Loucy (cell line): ENCODE measurements at regions not wholly inside any gene's neighbourhood (a gene's known extent, or its start where the extent isn't known, plus 50 kb on each side); places are given as distances from the start of the nearest gene placed in this dataset.

ENCODE experiments used
- H2AFZ ChIP-seq: fragments of 200-600 bp; sonication (generic); 2 replicates; pipeline ENCODE4 v1.6.0; 2016; ENCODE audit warnings: antibody characterized with exemption, mild to moderate bottlenecking, low read length, moderate library complexity
- H3F3A ChIP-seq: fragments of 200-600 bp; 2 replicates; pipeline ENCODE4 v1.6.0; 2016; ENCODE audit warnings: antibody characterized with exemption, low read depth, mild to moderate bottlenecking
- H3K27me3 ChIP-seq: fragments of 200-600 bp; sonication (generic); 2 replicates; pipeline ENCODE4 v1.6.1; 2014; ENCODE audit warnings: low read length, mild to moderate bottlenecking; ENCODE audit not compliant: insufficient read depth, poor library complexity, severe bottlenecking
- H3K36me3 ChIP-seq: fragments of 200-600 bp; sonication (generic); 2 replicates; pipeline ENCODE4 v1.6.1; 2016; ENCODE audit warnings: low read length; ENCODE audit not compliant: insufficient read depth
- H3K4me1 ChIP-seq: fragments of 200-600 bp; sonication (generic); 2 replicates; pipeline ENCODE4 v1.5.1; 2014; ENCODE audit warnings: low read length, mild to moderate bottlenecking; ENCODE audit not compliant: insufficient read depth, poor library complexity, severe bottlenecking
- H3K4me2 ChIP-seq: fragments of 200-600 bp; sonication (generic); 2 replicates; pipeline ENCODE4 v1.6.0; 2014; ENCODE audit warnings: antibody characterized with exemption, low read length, low read depth, mild to moderate bottlenecking; ENCODE audit not compliant: poor library complexity, severe bottlenecking
- H3K4me3 ChIP-seq: fragments of 200-600 bp; sonication (generic); 2 replicates; pipeline ENCODE4 v1.5.1; 2014; ENCODE audit warnings: low read length, mild to moderate bottlenecking, mixed read lengths; ENCODE audit not compliant: poor library complexity, severe bottlenecking
- H3K79me2 ChIP-seq: fragments of 200-600 bp; sonication (generic); 2 replicates; pipeline ENCODE4 v1.6.1; 2014; ENCODE audit warnings: low read length; ENCODE audit not compliant: insufficient read depth
- H3K9ac ChIP-seq: fragments of 200-600 bp; sonication (generic); 2 replicates; pipeline ENCODE4 v1.6.0; 2014; ENCODE audit warnings: mild to moderate bottlenecking, low read depth, low read length, moderate library complexity; ENCODE audit not compliant: poor library complexity, severe bottlenecking
- H3K9me2 ChIP-seq: fragments of 200-600 bp; sonication (generic); replicated peaks from 2 replicates; pipeline ENCODE4 v1.6.1; 2016; ENCODE audit warnings: low read depth, low read length, mixed read lengths
- H3K9me3 ChIP-seq: fragments of 200-600 bp; sonication (generic); 2 replicates; pipeline ENCODE4 v1.6.1; 2014; ENCODE audit warnings: mild to moderate bottlenecking, antibody characterized with exemption, low read length, low read depth; ENCODE audit not compliant: insufficient read depth
- H4K20me1 ChIP-seq: fragments of 200-600 bp; sonication (generic); 2 replicates; pipeline ENCODE4 v1.6.0; 2014; ENCODE audit warnings: antibody characterized with exemption, low read length, mild to moderate bottlenecking; ENCODE audit not compliant: insufficient read depth, poor library complexity, severe bottlenecking
- CTCF ChIP-seq: fragments of 200-600 bp; sonication (generic); conservative IDR thresholded peaks from 2 replicates; pipeline ENCODE4 v1.5.1; 2014; ENCODE audit warnings: mild to moderate bottlenecking, antibody characterized with exemption, low read length
- EZH2phosphoT487 ChIP-seq: fragments of 200-600 bp; IDR thresholded peaks from 2 replicates; pipeline ENCODE4 v1.6.1; 2018; ENCODE audit warnings: antibody characterized with exemption, mild to moderate bottlenecking, moderate library complexity, borderline replicate concordance

- H3K9me3 ChIP-seq, result no peaks in the 10 kb centered on the region
- H2AFZ ChIP-seq, result no peak overlapping the region
- H3K27me3 ChIP-seq, result no peaks in the 10 kb centered on the region
- H3K79me2 ChIP-seq, result no peaks in the 10 kb centered on the region
- H3F3A ChIP-seq, result no peaks in the 10 kb centered on the region
- no peak overlapping the region for H3K4me3 ChIP-seq
- no peaks in the 10 kb centered on the region for H3K9me2 ChIP-seq
- TF ChIP-seq CTCF, result no peak
- no peak for TF ChIP-seq EZH2phosphoT487
- no peaks in the 10 kb centered on the region for H3K4me1 ChIP-seq
- H4K20me1 ChIP-seq, result no peaks in the 10 kb centered on the region
- H3K36me3 ChIP-seq, result no peaks in the 10 kb centered on the region
- no peak overlapping the region for H3K9ac ChIP-seq
- H3K4me2 ChIP-seq, result no peak overlapping the region
Measured at GRCh38 chr1:187283984-187284383, 455.2 kb downstream of the PLA2G4A start.

GRCh38 chr1:187294421-187295201 lies 465.9 kb downstream of the PLA2G4A start:
- Histone ChIP-seq H3K4me3 (no peak overlapping the region), H3K36me3 (no peaks in the 10 kb centered on the region), H3F3A (no peaks in the 10 kb centered on the region), H3K27me3 (no peaks in the 10 kb centered on the region), H4K20me1 (no peaks in the 10 kb centered on the region), H3K79me2 (no peaks in the 10 kb centered on the region), H3K9me3 (no peaks in the 10 kb centered on the region), H2AFZ (no peak overlapping the region), H3K9ac (no peak overlapping the region), H3K4me2 (no peak overlapping the region), H3K9me2 (no peaks in the 10 kb centered on the region), H3K4me1 (no peaks in the 10 kb centered on the region)
- TF ChIP-seq CTCF (no peak), EZH2phosphoT487 (no peak)

- Histone ChIP-seq H3K4me1 (no peaks in the 10 kb centered on the region), H3K36me3 (no peaks in the 10 kb centered on the region), H3K4me3 (no peak overlapping the region), H3K9me3 (no peaks in the 10 kb centered on the region), H3K4me2 (no peak overlapping the region), H2AFZ (no peak overlapping the region), H3K79me2 (no peaks in the 10 kb centered on the region), H3K9ac (no peak overlapping the region), H3K9me2 (no peaks in the 10 kb centered on the region), H3F3A (no peaks in the 10 kb centered on the region), H3K27me3 (no peaks in the 10 kb centered on the region), H4K20me1 (no peaks in the 10 kb centered on the region)
- TF ChIP-seq EZH2phosphoT487, result no peak
- no peak for TF ChIP-seq CTCF
Measured at GRCh38 chr1:187300081-187300480, 471.3 kb downstream of the PLA2G4A start.
